K562 (cell line): ENCODE measurements at regions not wholly inside any gene's neighbourhood (a gene's known extent, or its start where the extent isn't known, plus 50 kb on each side); places are given as distances from the start of the nearest gene placed in this dataset.

Experiments
- ATAC-seq: fragments of 200-7000 bp; cut with Tn5 transposase; 3 replicates; pipeline ENCODE4 v1.9.1; 2020; ENCODE audit warnings: moderate library complexity
- BruUV-seq: library from RNA; stranded (reverse); fragments of 400-500 nt; replicated peaks from 2 replicates; lab custom pipeline; 2021; lab: Mats Ljungman, UMichigan
- CTCF ChIA-PET: fragments of 300-600 bp; formaldehyde crosslinking; extraction: SDS; loops from one replicate; lab custom pipeline; 2021; ENCODE audit warnings: low intra/inter-chr PET ratio; lab: Yijun Ruan, JAX
- POLR2A ChIA-PET: fragments of 300-600, 350-650 bp; sonication (Branson Sonifier 250); formaldehyde crosslinking; extraction: SDS; loops from one replicate; lab custom pipeline; 2021; ENCODE audit warnings: antibody characterized with exemption, inconsistent platforms; lab: Yijun Ruan, JAX
- DNase-seq, 4 experiments: peaks; one replicate each; pipeline versions ENCODE4 v3.0.0 to v3.0.0-alpha.2; 2011 to 2018; ENCODE audit warnings: low spot score in 3 of 4, mixed read lengths in 3 of 4; ENCODE audit errors: extremely low read depth in 1 of 4
- FAIRE-seq: peaks from 2 replicates; lab custom pipeline; 2011; peaks lifted over from hg19 to GRCh38; lab: Jason Lieb, UNC
- H2AFZ ChIP-seq: 2 replicates; pipeline ENCODE4 v1.6.0; 2011; ENCODE audit warnings: low read depth, low read length, control low read depth, inconsistent platforms
- H3K27ac ChIP-seq: fragments of 200-600 bp; 3 replicates; pipeline ENCODE4 v1.8.0; 2011; ENCODE audit warnings: low read depth, mild to moderate bottlenecking, control low read depth, inconsistent platforms, low read length, moderate library complexity, mixed read lengths; ENCODE audit errors: extremely low read depth
- H3K27me3 ChIP-seq, 2 experiments: fragments of 300-600 bp in 1 of 2; 2 replicates in 1 of 2; 3 replicates in 1 of 2; pipeline versions ENCODE4 v1.6.0 to v1.8.0; 2011; ENCODE audit warnings: inconsistent platforms in 2 of 2, low read length in 2 of 2, mild to moderate bottlenecking in 1 of 2, mixed read lengths in 1 of 2, moderate library complexity in 1 of 2; ENCODE audit not compliant: control insufficient read depth in 2 of 2, insufficient read depth in 2 of 2
- H3K36me3 ChIP-seq: fragments of 300-600 bp; 3 replicates; pipeline ENCODE4 v1.8.0; 2011; ENCODE audit warnings: mild to moderate bottlenecking, low read length, inconsistent platforms; ENCODE audit not compliant: control insufficient read depth, insufficient read depth
- H3K4me1 ChIP-seq, 2 experiments: fragments of 200-600 bp in 1 of 2; replicated peaks in 1 of 2; 2 replicates in 1 of 2; 3 replicates in 1 of 2; pipeline versions ENCODE4 v1.5.1 to v1.8.0; 2011; ENCODE audit warnings: inconsistent platforms in 2 of 2, low read length in 2 of 2, mild to moderate bottlenecking in 1 of 2, mixed read lengths in 1 of 2, moderate library complexity in 1 of 2; ENCODE audit not compliant: control insufficient read depth in 2 of 2, insufficient read depth in 2 of 2
- H3K4me2 ChIP-seq: 2 replicates; pipeline ENCODE4 v1.6.1; 2011; ENCODE audit warnings: low read length, control low read depth, inconsistent platforms, mixed read lengths; ENCODE audit not compliant: insufficient read depth
- H3K4me3 ChIP-seq: fragments of 200-600 bp; sonication (generic), shearing (Covaris generic); 2 replicates; pipeline ENCODE4 v1.5.1; 2016; ENCODE audit warnings: control low read depth, inconsistent platforms
- H3K79me2 ChIP-seq: fragments of 200-600 bp; 3 replicates; pipeline ENCODE4 v1.8.0; 2011; ENCODE audit warnings: low read length, inconsistent platforms; ENCODE audit not compliant: control insufficient read depth, insufficient read depth
- H3K9ac ChIP-seq, 2 experiments: 2 replicates each; pipeline versions ENCODE4 v1.6.0 to v1.6.1; 2011; ENCODE audit warnings: low read depth in 2 of 2, low read length in 2 of 2, control low read depth in 1 of 2, inconsistent platforms in 1 of 2, mild to moderate bottlenecking in 1 of 2, mixed read lengths in 1 of 2; ENCODE audit not compliant: insufficient read depth in 1 of 2
- H3K9me1 ChIP-seq: one replicate; pipeline ENCODE4 v1.6.0; 2011; ENCODE audit warnings: inconsistent platforms, mild to moderate bottlenecking, low read length, moderate library complexity; ENCODE audit not compliant: control insufficient read depth, insufficient read depth
- H3K9me3 ChIP-seq: replicated peaks from 2 replicates; pipeline ENCODE4 v1.5.1; 2011; ENCODE audit warnings: low read depth, low read length, inconsistent platforms; ENCODE audit not compliant: control insufficient read depth, insufficient read depth
- H4K20me1 ChIP-seq: replicated peaks from 2 replicates; pipeline ENCODE4 v1.6.1; 2011; ENCODE audit warnings: low read length, inconsistent platforms, mixed read lengths; ENCODE audit not compliant: control insufficient read depth, insufficient read depth
- EP300 ChIP-seq: IDR thresholded peaks from 2 replicates; pipeline ENCODE4 v1.6.1; 2012; ENCODE audit warnings: low read length, improper control_type of control experiment
- FOSL1 ChIP-seq: fragments of 200-800 bp; sonication (Bioruptor generic); conservative IDR thresholded peaks from 2 replicates; pipeline ENCODE4 v1.6.1; 2016; ENCODE audit warnings: missing genetic modification characterization, missing compliant biosample characterization
- FOXA1 ChIP-seq: fragments of 450-650 bp; IDR thresholded peaks from 2 replicates; pipeline ENCODE4 v1.6.1; 2016; ENCODE audit warnings: mild to moderate bottlenecking, borderline replicate concordance
- NFATC3 ChIP-seq: fragments of 450-650 bp; IDR thresholded peaks from 2 replicates; pipeline ENCODE4 v1.6.1; 2017; ENCODE audit warnings: mild to moderate bottlenecking
- NR2F6 ChIP-seq: fragments of 450-650 bp; formaldehyde crosslinking; IDR thresholded peaks from 2 replicates; pipeline ENCODE4 v1.4.0; 2020; ENCODE audit warnings: mild to moderate bottlenecking
- PURB ChIP-seq: sonication (generic); formaldehyde crosslinking; IDR thresholded peaks from 2 replicates; pipeline ENCODE4 v1.9.0; 2021; ENCODE audit warnings: low read depth, mild to moderate bottlenecking, missing genetic modification reagents
- RBM34 ChIP-seq: fragments of 200-400 bp; formaldehyde crosslinking; IDR thresholded peaks from 2 replicates; pipeline ENCODE4 v1.6.1; 2018; ENCODE audit warnings: low read length, borderline replicate concordance; ENCODE audit not compliant: insufficient read depth
- TAF15 ChIP-seq: fragments of 200-400 bp; formaldehyde crosslinking; IDR thresholded peaks from 2 replicates; pipeline ENCODE4 v1.6.1; 2017; ENCODE audit warnings: mild to moderate bottlenecking, low read depth, low read length, moderate library complexity
- TRIM24 ChIP-seq, 2 experiments: fragments of 450-650 bp; IDR thresholded peaks; 2 replicates each; pipeline ENCODE4 v1.6.1; 2016
- ZNF76 ChIP-seq: fragments of 250-450 bp; sonication (Bioruptor Pico); IDR thresholded peaks from 2 replicates; pipeline ENCODE4 v1.4.0; 2020; ENCODE audit warnings: mild to moderate bottlenecking, moderate library complexity, borderline replicate concordance
- ZSCAN32 ChIP-seq: fragments of 450-650 bp; formaldehyde crosslinking; IDR thresholded peaks from 2 replicates; pipeline ENCODE4 v1.4.0; 2020; ENCODE audit warnings: mild to moderate bottlenecking, moderate library complexity
- WGBS: fragments of 100-300 bp; shearing (Covaris generic); methylation state at CpG from one replicate; pipeline ENCODE4 v1.1.6; 2016; ENCODE audit warnings: low coverage, mixed read lengths; ENCODE audit not compliant: insufficient coverage; ENCODE audit errors: missing lambda C conversion rate; 5-methylcytosine and 5-hydroxymethylcytosine counted together
- in situ Hi-C: fragments of 300-500 bp; cut with MboI; formaldehyde crosslinking; loops from 4 replicates; pipeline ENCODE4 v1.15.0; 2018; ENCODE audit warnings: inconsistent platforms, mixed read lengths
- intact Hi-C: fragments of 100-400 bp; cut with micrococcal nuclease; formaldehyde crosslinking; loops from 2 replicates; pipeline ENCODE4 v1.14.2; 2022
- TF ChIP-seq, protein P1 (sequence below): IDR thresholded peaks from 2 replicates; pipeline ENCODE4 v1.6.1; 2014; ENCODE audit warnings: antibody characterized with exemption
- TF ChIP-seq, protein P2 (sequence below): fragments of 250-450 bp; sonication (Bioruptor Pico); IDR thresholded peaks from 2 replicates; pipeline ENCODE4 v1.4.0; 2020; ENCODE audit warnings: mild to moderate bottlenecking, moderate library complexity, borderline replicate concordance

DNA sequence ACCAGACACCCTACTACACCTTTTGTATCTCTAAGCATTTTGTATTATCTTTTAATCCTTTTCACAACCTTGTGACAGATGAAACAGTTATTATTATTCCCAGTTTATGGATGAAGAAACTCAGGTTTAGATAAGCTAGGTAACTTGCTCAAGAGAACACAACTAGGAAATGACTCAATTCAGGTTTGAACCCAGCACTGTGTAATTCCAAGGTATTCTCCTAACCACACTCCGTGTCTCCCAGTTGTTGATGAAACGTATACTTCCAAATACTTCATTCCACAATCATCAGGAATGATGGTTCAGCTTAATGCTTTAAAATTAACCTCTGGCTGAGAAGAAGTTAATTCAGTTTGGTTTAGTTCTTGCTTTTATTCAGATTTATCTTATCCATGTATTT, 51.7 kb upstream of the MRPS6 start:
- ChIA-PET POLR2A (interaction anchor here (1.4 kb wide), 1 partner anchor 35 kb away, joined by 3 read pairs; no protein-coding TSS in a partner anchor), CTCF (interaction anchor here (0.9 kb wide), 1 partner anchor 54 kb away, joined by 3 read pairs; no protein-coding TSS in a partner anchor)
- no peak overlapping the region for H3K9ac ChIP-seq
- ATAC-seq: no peak
- no peak overlapping the region for H3K4me2 ChIP-seq
- peak; percentile 51 for FAIRE-seq
- H3K27me3 ChIP-seq: no peaks in the 10 kb centered on the region
- H3K27ac ChIP-seq: no peak overlapping the region
- H3K9me3 ChIP-seq: no peaks in the 10 kb centered on the region
- in situ Hi-C loops: no loop called here
- H3K79me2 ChIP-seq: no peaks in the 10 kb centered on the region
- BruUV-seq: no TSS peak
- no peak for DNase-seq
- no peak for TF ChIP-seq TRIM24 (IDR thresholded peaks at IDR 0.05)
- no peak for TF ChIP-seq ZSCAN32 (CRISPR knock-in tag)
- TF ChIP-seq, protein P1, sequence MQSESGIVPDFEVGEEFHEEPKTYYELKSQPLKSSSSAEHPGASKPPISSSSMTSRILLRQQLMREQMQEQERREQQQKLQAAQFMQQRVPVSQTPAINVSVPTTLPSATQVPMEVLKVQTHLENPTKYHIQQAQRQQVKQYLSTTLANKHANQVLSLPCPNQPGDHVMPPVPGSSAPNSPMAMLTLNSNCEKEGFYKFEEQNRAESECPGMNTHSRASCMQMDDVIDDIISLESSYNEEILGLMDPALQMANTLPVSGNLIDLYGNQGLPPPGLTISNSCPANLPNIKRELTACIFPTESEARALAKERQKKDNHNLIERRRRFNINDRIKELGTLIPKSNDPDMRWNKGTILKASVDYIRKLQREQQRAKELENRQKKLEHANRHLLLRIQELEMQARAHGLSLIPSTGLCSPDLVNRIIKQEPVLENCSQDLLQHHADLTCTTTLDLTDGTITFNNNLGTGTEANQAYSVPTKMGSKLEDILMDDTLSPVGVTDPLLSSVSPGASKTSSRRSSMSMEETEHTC: no peak
- TF ChIP-seq EP300: no peak
- TF ChIP-seq FOSL1 (tag): no peak
- TF ChIP-seq NR2F6 (CRISPR knock-in tag): no peak
- TF ChIP-seq FOXA1: no peak
- TF ChIP-seq RBM34: no peak
- TF ChIP-seq, protein P2, sequence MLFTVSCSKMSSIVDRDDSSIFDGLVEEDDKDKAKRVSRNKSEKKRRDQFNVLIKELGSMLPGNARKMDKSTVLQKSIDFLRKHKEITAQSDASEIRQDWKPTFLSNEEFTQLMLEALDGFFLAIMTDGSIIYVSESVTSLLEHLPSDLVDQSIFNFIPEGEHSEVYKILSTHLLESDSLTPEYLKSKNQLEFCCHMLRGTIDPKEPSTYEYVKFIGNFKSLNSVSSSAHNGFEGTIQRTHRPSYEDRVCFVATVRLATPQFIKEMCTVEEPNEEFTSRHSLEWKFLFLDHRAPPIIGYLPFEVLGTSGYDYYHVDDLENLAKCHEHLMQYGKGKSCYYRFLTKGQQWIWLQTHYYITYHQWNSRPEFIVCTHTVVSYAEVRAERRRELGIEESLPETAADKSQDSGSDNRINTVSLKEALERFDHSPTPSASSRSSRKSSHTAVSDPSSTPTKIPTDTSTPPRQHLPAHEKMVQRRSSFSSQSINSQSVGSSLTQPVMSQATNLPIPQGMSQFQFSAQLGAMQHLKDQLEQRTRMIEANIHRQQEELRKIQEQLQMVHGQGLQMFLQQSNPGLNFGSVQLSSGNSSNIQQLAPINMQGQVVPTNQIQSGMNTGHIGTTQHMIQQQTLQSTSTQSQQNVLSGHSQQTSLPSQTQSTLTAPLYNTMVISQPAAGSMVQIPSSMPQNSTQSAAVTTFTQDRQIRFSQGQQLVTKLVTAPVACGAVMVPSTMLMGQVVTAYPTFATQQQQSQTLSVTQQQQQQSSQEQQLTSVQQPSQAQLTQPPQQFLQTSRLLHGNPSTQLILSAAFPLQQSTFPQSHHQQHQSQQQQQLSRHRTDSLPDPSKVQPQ (CRISPR knock-in tag): no peak
- TF ChIP-seq NFATC3: no peak
- no peak for TF ChIP-seq TAF15
- TF ChIP-seq PURB: no peak
- TF ChIP-seq ZNF76 (CRISPR knock-in tag): no peak
- 41% methylated on average over 2 of the region's 2 CpGs for WGBS
- peaks cover 0 to 26% of the 10 kb centered on the region in 2 experiments; a peak in 4 of 5 replicates for H3K4me1 ChIP-seq
- intact Hi-C loops: no loop called here
- H3K36me3 ChIP-seq: no peaks in the 10 kb centered on the region
- no peaks in the 10 kb centered on the region for H3K9me1 ChIP-seq
- no peak overlapping the region for H2AFZ ChIP-seq
- H3K4me3 ChIP-seq: no peak overlapping the region
- H4K20me1 ChIP-seq: no peaks in the 10 kb centered on the region
